HCT116 (cell line): ENCODE measurements at regions not wholly inside any gene's neighbourhood (a gene's known extent, or its start where the extent isn't known, plus 50 kb on each side); places are given as distances from the start of the nearest gene placed in this dataset.

Source experiments
- ATAC-seq: fragments of 200-7000 bp; cut with Tn5 transposase; 2 replicates; pipeline ENCODE4 v1.9.1; 2020; ENCODE audit warnings: mild to moderate bottlenecking, moderate library complexity
- BruUV-seq: library from RNA; stranded (reverse); fragments of 400-500 nt; replicated peaks from 2 replicates; lab custom pipeline; 2021; lab: Mats Ljungman, UMichigan
- CTCF ChIA-PET: fragments of 300-600 bp; sonication (Branson Sonifier 250); formaldehyde crosslinking; loops from one replicate; lab custom pipeline; 2021; ENCODE audit warnings: antibody characterized with exemption; lab: Charles Lee
- POLR2A ChIA-PET: fragments of 300-600, 350-600 bp; sonication (Branson Sonifier 250); formaldehyde crosslinking; loops from one replicate; lab custom pipeline; 2021; ENCODE audit warnings: antibody characterized with exemption; lab: Charles Lee
- RAD21 ChIA-PET, 2 experiments: fragments of 300-600 bp; sonication (Branson Sonifier 250); formaldehyde crosslinking; loops; one replicate each; lab custom pipeline; 2023; ENCODE audit warnings: low total read pairs in 2 of 2; ENCODE audit not compliant: uncharacterized antibody in 2 of 2, unreplicated experiment in 2 of 2, low non-redundant PET in 1 of 2; lab: Charles Lee
- DNase-seq: peaks from one replicate; pipeline ENCODE4 v3.0.0-alpha.2; 2010; ENCODE audit warnings: low read depth, low spot score
- H2AFZ ChIP-seq: fragments of 200-600 bp; shearing (Covaris generic), sonication (generic); 2 replicates; pipeline ENCODE4 v1.6.1; 2017; ENCODE audit warnings: low read depth, mixed run types, mixed read lengths, antibody characterized with exemption, low read length; ENCODE audit not compliant: poor library complexity, severe bottlenecking
- H3K27ac ChIP-seq: 2 replicates; pipeline ENCODE4 v1.5.1; 2012; ENCODE audit warnings: low read depth, low read length
- H3K27me3 ChIP-seq: fragments of 200-600 bp; sonication (generic); 2 replicates; pipeline ENCODE4 v1.6.1; 2016; ENCODE audit warnings: mixed run types, low read length, mixed read lengths; ENCODE audit not compliant: insufficient read depth
- H3K36me3 ChIP-seq, 2 experiments: fragments of 200-500 bp in 1 of 2; fragments of 200-600 bp in 1 of 2; sonication (Bioruptor generic) in 1 of 2; sonication (generic) in 1 of 2; 2 replicates each; pipeline versions ENCODE4 v1.5.1 to v1.6.1; 2014 to 2016; ENCODE audit warnings: low read length in 2 of 2, inconsistent platforms in 1 of 2, mixed read lengths in 1 of 2, mixed run types in 1 of 2; ENCODE audit not compliant: insufficient read depth in 2 of 2, control insufficient read depth in 1 of 2
- H3K4me1 ChIP-seq, 2 experiments: fragments of 200-600 bp in 1 of 2; sonication (generic) in 1 of 2; 2 replicates each; pipeline versions ENCODE4 v1.5.1 to v1.6.1; 2012 to 2017; ENCODE audit warnings: low read length in 2 of 2, inconsistent platforms in 1 of 2, mild to moderate bottlenecking in 1 of 2, mixed read lengths in 1 of 2, mixed run types in 1 of 2, moderate library complexity in 1 of 2; ENCODE audit not compliant: insufficient read depth in 2 of 2, control insufficient read depth in 1 of 2
- H3K4me2 ChIP-seq: fragments of 200-600 bp; sonication (generic); 2 replicates; pipeline ENCODE4 v1.6.1; 2017; ENCODE audit warnings: mixed run types, low read length, mixed read lengths
- H3K4me3 ChIP-seq, 2 experiments: fragments of 200-600 bp in 1 of 2; sonication (generic) in 1 of 2; replicated peaks in 1 of 2; 2 replicates each; pipeline ENCODE4 v1.5.1; 2011 to 2016; ENCODE audit warnings: low read length in 2 of 2, control low read depth in 1 of 2, low read depth in 1 of 2, mild to moderate bottlenecking in 1 of 2, mixed read lengths in 1 of 2, mixed run types in 1 of 2
- H3K79me2 ChIP-seq: fragments of 200-600 bp; sonication (generic); 2 replicates; pipeline ENCODE4 v1.6.1; 2017; ENCODE audit warnings: mild to moderate bottlenecking, mixed run types, low read length, moderate library complexity, mixed read lengths; ENCODE audit not compliant: insufficient read depth
- H3K9ac ChIP-seq: fragments of 200-600 bp; sonication (generic); 2 replicates; pipeline ENCODE4 v1.6.1; 2016; ENCODE audit warnings: low read length, mixed read lengths
- H3K9me2 ChIP-seq: fragments of 200-600 bp; sonication (generic), shearing (Covaris generic); 2 replicates; pipeline ENCODE4 v1.6.1; 2017; ENCODE audit warnings: mixed run types, mild to moderate bottlenecking, moderate library complexity; ENCODE audit not compliant: insufficient read depth
- H3K9me3 ChIP-seq, 2 experiments: fragments of 200-500 bp in 1 of 2; fragments of 200-600 bp in 1 of 2; sonication (Bioruptor generic) in 1 of 2; sonication (generic) in 1 of 2; 2 replicates each; pipeline ENCODE4 v1.6.1; 2014 to 2017; ENCODE audit warnings: low read length in 2 of 2, mixed read lengths in 2 of 2, inconsistent platforms in 1 of 2, low read depth in 1 of 2, mild to moderate bottlenecking in 1 of 2, mixed run types in 1 of 2, moderate library complexity in 1 of 2; ENCODE audit not compliant: control insufficient read depth in 1 of 2, insufficient read depth in 1 of 2
- H4K20me1 ChIP-seq: fragments of 200-600 bp; sonication (generic), shearing (Covaris generic); 2 replicates; pipeline ENCODE4 v1.6.1; 2017; ENCODE audit warnings: mixed run types, mild to moderate bottlenecking, moderate library complexity; ENCODE audit not compliant: insufficient read depth
- CBX3 ChIP-seq: IDR thresholded peaks from 2 replicates; pipeline ENCODE4 v1.6.1; 2012; ENCODE audit warnings: low read depth
- ELF1 ChIP-seq: IDR thresholded peaks from 2 replicates; pipeline ENCODE4 v1.6.1; 2012; ENCODE audit warnings: low read depth, borderline replicate concordance
- EZH2 ChIP-seq: fragments of 200-600 bp; sonication (generic); IDR thresholded peaks from 2 replicates; pipeline ENCODE4 v1.6.1; 2017; ENCODE audit warnings: antibody characterized with exemption, mixed run types
- EZH2phosphoT487 ChIP-seq: fragments of 200-600 bp; IDR thresholded peaks from 2 replicates; pipeline ENCODE4 v1.6.1; 2018; ENCODE audit warnings: antibody characterized with exemption, borderline replicate concordance
- FOSL1 ChIP-seq: IDR thresholded peaks from 2 replicates; pipeline ENCODE4 v1.6.1; 2012; ENCODE audit warnings: low read depth
- JUND ChIP-seq: IDR thresholded peaks from 2 replicates; pipeline ENCODE4 v1.6.1; 2012
- MAX ChIP-seq: IDR thresholded peaks from 2 replicates; pipeline ENCODE4 v1.6.1; 2012
- POLR2A ChIP-seq: IDR thresholded peaks from 2 replicates; pipeline ENCODE4 v1.7.0; 2011; ENCODE audit warnings: borderline replicate concordance; ENCODE audit not compliant: insufficient read depth, insufficient read length; ENCODE audit errors: extremely low read depth
- RAD21 ChIP-seq: IDR thresholded peaks from 2 replicates; pipeline ENCODE4 v1.6.1; 2012; ENCODE audit warnings: low read depth, mild to moderate bottlenecking
- SIN3A ChIP-seq: IDR thresholded peaks from 2 replicates; pipeline ENCODE4 v1.6.1; 2012; ENCODE audit warnings: low read depth
- TCF7L2 ChIP-seq: IDR thresholded peaks from 2 replicates; pipeline ENCODE4 v1.7.0; 2011; ENCODE audit warnings: borderline replicate concordance, inconsistent platforms; ENCODE audit not compliant: insufficient read depth, insufficient read length; ENCODE audit errors: extremely low read depth
- YY1 ChIP-seq: IDR thresholded peaks from 2 replicates; pipeline ENCODE4 v1.6.1; 2011; ENCODE audit warnings: low read length, low read depth, moderate library complexity, mild to moderate bottlenecking; ENCODE audit not compliant: insufficient replicate concordance; ENCODE audit errors: extremely low read depth
- ZBTB33 ChIP-seq: IDR thresholded peaks from 2 replicates; pipeline ENCODE4 v1.6.1; 2011; ENCODE audit warnings: mild to moderate bottlenecking, low read length, moderate library complexity; ENCODE audit not compliant: insufficient replicate concordance; ENCODE audit errors: extremely low read depth
- ZFX ChIP-seq: fragments of 450-650 bp; IDR thresholded peaks from 2 replicates; pipeline ENCODE4 v1.6.1; 2017
- ZNF274 ChIP-seq: fragments of 200-500 bp; sonication (Bioruptor generic); IDR thresholded peaks from 2 replicates; pipeline ENCODE4 v1.6.1; 2014; ENCODE audit warnings: mild to moderate bottlenecking, low read depth, low read length, inconsistent platforms
- intact Hi-C: fragments of 100-400 bp; cut with micrococcal nuclease; formaldehyde crosslinking; loops from 2 replicates; pipeline ENCODE4 v1.10.0; 2022

GRCh38 chr20:53695797-53696527 is 102.3 kb upstream of the ZNF217 start:
- intact Hi-C loops, result no loop called here
- Histone ChIP-seq H3K79me2 (no peaks in the 10 kb centered on the region), H3K4me1 (peaks cover 7 to 19% of the 10 kb centered on the region in 2 experiments; a peak in 3 of 4 replicates), H4K20me1 (no peaks in the 10 kb centered on the region), H3K9me3 (no peaks in the 10 kb centered on the region), H3K27me3 (no peaks in the 10 kb centered on the region), H3K9ac (no peak overlapping the region), H3K36me3 (no peaks in the 10 kb centered on the region), H2AFZ (no peak overlapping the region), H3K9me2 (no peaks in the 10 kb centered on the region), H3K4me2 (no peak overlapping the region), H3K4me3 (no peak overlapping the region), H3K27ac (no peak overlapping the region)
- ChIA-PET RAD21 (no interaction called here), POLR2A (no interaction called here), CTCF (no interaction called here)
- DNase-seq (no peak), ATAC-seq (no peak)
- no TSS peak for BruUV-seq
- TF ChIP-seq ZFX (no peak), ZBTB33 (no peak), ZNF274 (no peak), YY1 (no peak), POLR2A (no peak)

GRCh38 chr20:53693262-53693871 is 99.7 kb upstream of the ZNF217 start:
- no peak overlapping the region for H3K27ac ChIP-seq
- ATAC-seq (no peak), DNase-seq (no peak)
- BruUV-seq, result no TSS peak
- H3K4me3 ChIP-seq, result no peak overlapping the region
- ChIA-PET CTCF (no interaction called here), POLR2A (no interaction called here), RAD21 (no interaction called here)
- intact Hi-C loops, result no loop called here
- H3K9me2 ChIP-seq, result no peaks in the 10 kb centered on the region
- H3K27me3 ChIP-seq, result no peaks in the 10 kb centered on the region
- H3K9me3 ChIP-seq, result no peaks in the 10 kb centered on the region
- no peaks in the 10 kb centered on the region for H4K20me1 ChIP-seq
- no peak overlapping the region for H2AFZ ChIP-seq
- peaks cover 8 to 19% of the 10 kb centered on the region in 2 experiments; a peak in 3 of 4 replicates for H3K4me1 ChIP-seq
- no peaks in the 10 kb centered on the region for H3K36me3 ChIP-seq
- H3K79me2 ChIP-seq, result no peaks in the 10 kb centered on the region
- no peak overlapping the region for H3K4me2 ChIP-seq
- H3K9ac ChIP-seq, result no peak overlapping the region
- TF ChIP-seq TCF7L2 (no peak), ZFX (no peak), ZNF274 (no peak), EZH2 (no peak), YY1 (no peak), EZH2phosphoT487 (no peak), SIN3A (no peak), JUND (no peak), MAX (no peak), RAD21 (no peak), ELF1 (no peak), FOSL1 (no peak), CBX3 (no peak)
